H1 (cell line): ENCODE measurements at regions not wholly inside any gene's neighbourhood (a gene's known extent, or its start where the extent isn't known, plus 50 kb on each side); places are given as distances from the start of the nearest gene placed in this dataset.
"Not testable (repeated sequence)": the region's sequence is repeated elsewhere in the genome, so short reads cannot be mapped to it uniquely, and the experiment has no call there.

ENCODE experiments used
- CTCF ChIA-PET: fragments of 300-600 bp; sonication (Branson Sonifier 250); formaldehyde crosslinking; loops from one replicate; lab custom pipeline; 2021; ENCODE audit not compliant: partially characterized antibody; lab: Charles Lee
- POLR2A ChIA-PET: fragments of 300-600 bp; sonication (Branson Sonifier 250); formaldehyde crosslinking; loops from one replicate; lab custom pipeline; 2021; ENCODE audit warnings: inconsistent platforms; ENCODE audit not compliant: partially characterized antibody; lab: Charles Lee
- DNase-seq, 2 experiments: peaks; one replicate each; pipeline versions ENCODE4 v3.0.0 to v3.0.0-alpha.2; 2010 to 2022; ENCODE audit warnings: low spot score in 2 of 2, low read depth in 1 of 2, mixed read lengths in 1 of 2
- FAIRE-seq: peaks from 2 replicates; lab custom pipeline; 2011; peaks lifted over from hg19 to GRCh38; lab: Jason Lieb, UNC
- H2AFZ ChIP-seq: 2 replicates; pipeline ENCODE4 v1.8.1; 2012; ENCODE audit warnings: low read length, inconsistent platforms
- H2AK5ac ChIP-seq: 2 replicates; pipeline ENCODE4 v1.6.1; 2013; ENCODE audit warnings: low read depth, low read length
- H2BK120ac ChIP-seq: replicated peaks from 2 replicates; pipeline ENCODE3; 2013; ENCODE audit warnings: low read depth, low read length, inconsistent platforms
- H2BK12ac ChIP-seq: 2 replicates; pipeline ENCODE4 v1.6.1; 2013; ENCODE audit warnings: low read depth, low read length
- H2BK15ac ChIP-seq: 2 replicates; pipeline ENCODE4 v1.6.1; 2013; ENCODE audit warnings: low read length
- H2BK20ac ChIP-seq: 2 replicates; pipeline ENCODE4 v1.6.1; 2013; ENCODE audit warnings: low read length
- H2BK5ac ChIP-seq: 2 replicates; pipeline ENCODE4 v1.6.1; 2013; ENCODE audit warnings: low read depth, low read length
- H3K14ac ChIP-seq: 2 replicates; pipeline ENCODE4 v1.6.1; 2013; ENCODE audit warnings: inconsistent platforms; ENCODE audit not compliant: insufficient read length
- H3K18ac ChIP-seq: 2 replicates; pipeline ENCODE4 v1.6.1; 2013; ENCODE audit warnings: low read length; ENCODE audit errors: extremely low read depth
- H3K23ac ChIP-seq: 2 replicates; pipeline ENCODE4 v1.6.1; 2013; ENCODE audit warnings: inconsistent platforms; ENCODE audit not compliant: insufficient read length
- H3K23me2 ChIP-seq: 2 replicates; pipeline ENCODE4 v1.6.1; 2013; ENCODE audit warnings: low read depth, low read length
- H3K27ac ChIP-seq: 2 replicates; pipeline ENCODE4 v1.6.1; 2011; ENCODE audit warnings: low read depth, low read length, inconsistent platforms
- H3K27me3 ChIP-seq, 4 experiments: replicated peaks in 1 of 4; 1 replicate in 1 of 4; 2 replicates in 3 of 4; pipeline versions ENCODE4 v1.6.1 to v1.8.1; 2011 to 2013; ENCODE audit warnings: low read length in 3 of 4, mild to moderate bottlenecking in 3 of 4, inconsistent platforms in 2 of 4, mixed read lengths in 2 of 4, moderate library complexity in 1 of 4; ENCODE audit not compliant: control insufficient read depth in 3 of 4, insufficient read depth in 3 of 4; ENCODE audit errors: extremely low read depth in 1 of 4
- H3K36me3 ChIP-seq, 4 experiments: 2 replicates each; pipeline versions ENCODE4 v1.6.1 to v1.8.1; 2011 to 2013; ENCODE audit warnings: mild to moderate bottlenecking in 4 of 4, low read length in 3 of 4, moderate library complexity in 2 of 4, control low read depth in 1 of 4, inconsistent platforms in 1 of 4; ENCODE audit not compliant: insufficient read depth in 4 of 4, control insufficient read depth in 2 of 4
- H3K4ac ChIP-seq: replicated peaks from 2 replicates; pipeline ENCODE3; 2013; ENCODE audit warnings: low read length, low read depth, mixed read lengths, inconsistent platforms; ENCODE audit not compliant: insufficient read length
- H3K4me1 ChIP-seq, 4 experiments: replicated peaks in 1 of 4; 1 replicate in 1 of 4; 2 replicates in 3 of 4; pipeline versions ENCODE4 v1.6.1 to v1.8.1; 2011 to 2013; ENCODE audit warnings: low read length in 3 of 4, inconsistent platforms in 2 of 4, mixed read lengths in 1 of 4; ENCODE audit not compliant: insufficient read depth in 4 of 4, control insufficient read depth in 3 of 4
- H3K4me2 ChIP-seq, 2 experiments: 2 replicates each; pipeline versions ENCODE4 v1.6.1 to v1.8.1; 2011 to 2013; ENCODE audit warnings: low read depth in 2 of 2, low read length in 2 of 2, control low read depth in 1 of 2, inconsistent platforms in 1 of 2, mild to moderate bottlenecking in 1 of 2; ENCODE audit not compliant: insufficient read depth in 1 of 2
- H3K4me3 ChIP-seq, 4 experiments: fragments of 200-600, 300-600 bp in 1 of 4; sonication (generic), shearing (Covaris generic), sonication (Bioruptor Twin) in 1 of 4; 2 replicates each; pipeline versions ENCODE4 v1.5.1 to v1.8.1; 2011 to 2016; ENCODE audit warnings: low read length in 4 of 4, low read depth in 3 of 4, control low read depth in 2 of 4, inconsistent platforms in 2 of 4, mild to moderate bottlenecking in 2 of 4, mixed read lengths in 1 of 4, moderate library complexity in 1 of 4; ENCODE audit not compliant: insufficient read depth in 2 of 4; ENCODE audit errors: extremely low read depth in 1 of 4
- H3K56ac ChIP-seq: replicated peaks from 2 replicates; pipeline ENCODE3; 2013; ENCODE audit warnings: low read depth, mild to moderate bottlenecking, mixed read lengths, low read length, inconsistent platforms; ENCODE audit not compliant: insufficient read length
- H3K79me1 ChIP-seq: 2 replicates; pipeline ENCODE4 v1.6.1; 2013; ENCODE audit warnings: low read depth, low read length, control low read depth
- H3K79me2 ChIP-seq, 2 experiments: 2 replicates each; pipeline versions ENCODE4 v1.6.1 to v1.8.1; 2012 to 2013; ENCODE audit warnings: low read length in 2 of 2, mild to moderate bottlenecking in 2 of 2, inconsistent platforms in 1 of 2; ENCODE audit not compliant: insufficient read depth in 2 of 2, control insufficient read depth in 1 of 2
- H3K9ac ChIP-seq, 4 experiments: replicated peaks in 1 of 4; 1 replicate in 1 of 4; 2 replicates in 3 of 4; pipeline versions ENCODE4 v1.6.1 to v1.8.1; 2011 to 2013; ENCODE audit warnings: low read depth in 3 of 4, low read length in 3 of 4, control low read depth in 2 of 4, mild to moderate bottlenecking in 2 of 4, moderate library complexity in 2 of 4, inconsistent platforms in 1 of 4; ENCODE audit errors: extremely low read depth in 1 of 4
- H3K9me3 ChIP-seq, 2 experiments: 2 replicates each; pipeline versions ENCODE4 v1.6.1 to v1.8.1; 2012 to 2013; ENCODE audit warnings: mild to moderate bottlenecking in 2 of 2, moderate library complexity in 2 of 2, control low read depth in 1 of 2, inconsistent platforms in 1 of 2, low read depth in 1 of 2, low read length in 1 of 2, mixed read lengths in 1 of 2; ENCODE audit not compliant: insufficient read depth in 2 of 2
- H4K20me1 ChIP-seq, 2 experiments: replicated peaks in 1 of 2; 2 replicates each; pipeline versions ENCODE3 to v1.8.1; 2011 to 2013; ENCODE audit warnings: inconsistent platforms in 2 of 2, low read length in 2 of 2, mild to moderate bottlenecking in 1 of 2; ENCODE audit not compliant: insufficient read depth in 2 of 2, control insufficient read depth in 1 of 2
- H4K5ac ChIP-seq: 2 replicates; pipeline ENCODE4 v1.6.1; 2013; ENCODE audit warnings: low read length, low read depth, mixed read lengths, inconsistent platforms; ENCODE audit not compliant: insufficient read length
- H4K8ac ChIP-seq: 2 replicates; pipeline ENCODE4 v1.8.0; 2013; ENCODE audit warnings: mild to moderate bottlenecking, moderate library complexity, low read length, inconsistent platforms; ENCODE audit not compliant: insufficient read depth; ENCODE audit errors: extremely low read depth
- H4K91ac ChIP-seq: replicated peaks from 2 replicates; pipeline ENCODE3; 2013; ENCODE audit warnings: low read length, mixed read lengths, inconsistent platforms; ENCODE audit not compliant: insufficient read length
- RAD21 ChIP-seq, 2 experiments: IDR thresholded peaks in 1 of 2; conservative IDR thresholded peaks in 1 of 2; 2 replicates each; pipeline ENCODE4 v1.6.1; 2011; ENCODE audit warnings: low read depth in 2 of 2, low read length in 2 of 2, improper control_type of control experiment in 1 of 2, inconsistent platforms in 1 of 2, mild to moderate bottlenecking in 1 of 2, moderate library complexity in 1 of 2
- WGBS, 2 experiments: shearing (Covaris generic) in 1 of 2; methylation state at CpG; one replicate each; pipeline versions ENCODE4 v1.1.6 to v1.1.7; 2013 to 2015; ENCODE audit warnings: low lambda C conversion rate in 2 of 2, mixed read lengths in 2 of 2, inconsistent platforms in 1 of 2, low coverage in 1 of 2, missing lambda C conversion rate in 1 of 2; ENCODE audit not compliant: insufficient replicate concordance in 2 of 2, insufficient coverage in 1 of 2, insufficient read length in 1 of 2; ENCODE audit errors: extremely low coverage in 1 of 2, missing lambda C conversion rate in 1 of 2; 5-methylcytosine and 5-hydroxymethylcytosine counted together
- TF ChIP-seq, protein P1 (sequence below), 3 experiments: IDR thresholded peaks; 1 replicate in 2 of 3; 2 replicates in 1 of 3; pipeline versions ENCODE4 v1.5.1 to v1.6.1; 2011; ENCODE audit warnings: low read length in 3 of 3, mild to moderate bottlenecking in 3 of 3, inconsistent platforms in 2 of 3, low read depth in 1 of 3, moderate library complexity in 1 of 3; ENCODE audit not compliant: insufficient read depth in 1 of 3; ENCODE audit errors: control extremely low read depth in 1 of 3

GRCh38 chr1:120356170-120356569, 58.7 kb upstream of the NBPF8 start:
- not testable (repeated sequence) for H2BK12ac ChIP-seq, H3K9me3 ChIP-seq, H3K79me2 ChIP-seq

More at GRCh38 chr1:120356170-120356569, 58.7 kb upstream of the NBPF8 start:
- H3K4me3 ChIP-seq, H4K5ac ChIP-seq, H3K23ac ChIP-seq, H2BK120ac ChIP-seq, DNase-seq, H2BK15ac ChIP-seq, H3K79me1 ChIP-seq, H3K23me2 ChIP-seq: not testable (repeated sequence)
- TF ChIP-seq RAD21 (IDR thresholded peaks at IDR 0.05 in 1 of 2, conservative IDR thresholded peaks at IDR 0.05 in 1 of 2; ENCODE audit: low read depth in 2 of 2, low read length in 2 of 2): peak; percentile 21 to 33; a peak in 3 of 4 replicates
- TF ChIP-seq, protein P1, sequence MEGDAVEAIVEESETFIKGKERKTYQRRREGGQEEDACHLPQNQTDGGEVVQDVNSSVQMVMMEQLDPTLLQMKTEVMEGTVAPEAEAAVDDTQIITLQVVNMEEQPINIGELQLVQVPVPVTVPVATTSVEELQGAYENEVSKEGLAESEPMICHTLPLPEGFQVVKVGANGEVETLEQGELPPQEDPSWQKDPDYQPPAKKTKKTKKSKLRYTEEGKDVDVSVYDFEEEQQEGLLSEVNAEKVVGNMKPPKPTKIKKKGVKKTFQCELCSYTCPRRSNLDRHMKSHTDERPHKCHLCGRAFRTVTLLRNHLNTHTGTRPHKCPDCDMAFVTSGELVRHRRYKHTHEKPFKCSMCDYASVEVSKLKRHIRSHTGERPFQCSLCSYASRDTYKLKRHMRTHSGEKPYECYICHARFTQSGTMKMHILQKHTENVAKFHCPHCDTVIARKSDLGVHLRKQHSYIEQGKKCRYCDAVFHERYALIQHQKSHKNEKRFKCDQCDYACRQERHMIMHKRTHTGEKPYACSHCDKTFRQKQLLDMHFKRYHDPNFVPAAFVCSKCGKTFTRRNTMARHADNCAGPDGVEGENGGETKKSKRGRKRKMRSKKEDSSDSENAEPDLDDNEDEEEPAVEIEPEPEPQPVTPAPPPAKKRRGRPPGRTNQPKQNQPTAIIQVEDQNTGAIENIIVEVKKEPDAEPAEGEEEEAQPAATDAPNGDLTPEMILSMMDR (IDR thresholded peaks at IDR 0.05; ENCODE audit: control extremely low read depth in 1 of 3, insufficient read depth in 1 of 3, low read depth in 1 of 3, low read length in 3 of 3): peak in 1 of 3 experiments; percentile 25; a peak in 1 of 4 replicates
- TF ChIP-seq, all 59 proteins: peak for 2; not testable (repeated sequence) for 57
- H3K27ac ChIP-seq, H3K4ac ChIP-seq, H2BK20ac ChIP-seq, H2AK5ac ChIP-seq, H3K14ac ChIP-seq, H4K8ac ChIP-seq, H4K91ac ChIP-seq, FAIRE-seq, H3K36me3 ChIP-seq, H3K18ac ChIP-seq, H3K4me2 ChIP-seq, H3K4me1 ChIP-seq, POLR2A ChIA-PET, H3K9ac ChIP-seq, CTCF ChIA-PET, H2BK5ac ChIP-seq, H4K20me1 ChIP-seq, H2AFZ ChIP-seq, H3K56ac ChIP-seq, H3K27me3 ChIP-seq: not testable (repeated sequence)
- WGBS, 2 experiments: 45% methylated on average over 2 of the region's 8 CpGs; no CpG with 5 or more reads in 1 of the 2 experiments
